Endothelial cell (in vitro differentiated cells): ENCODE measurements at regions not wholly inside any gene's neighbourhood (a gene's known extent, or its start where the extent isn't known, plus 50 kb on each side); places are given as distances from the start of the nearest gene placed in this dataset.
"Not testable (repeated sequence)": the region's sequence is repeated elsewhere in the genome, so short reads cannot be mapped to it uniquely, and the experiment has no call there.

Source experiments
- DNase-seq: peaks from one replicate; pipeline ENCODE4 v3.0.0; 2021; ENCODE audit warnings: low spot score
- H3K27ac Mint-ChIP-seq: one replicate; pipeline ENCODE4 v1.8.0; 2021; ENCODE audit warnings: mixed read lengths, inconsistent platforms; ENCODE audit not compliant: unreplicated experiment
- H3K27me3 Mint-ChIP-seq: one replicate; pipeline ENCODE4 v1.8.0; 2021; ENCODE audit warnings: mild to moderate bottlenecking, moderate library complexity, mixed read lengths, inconsistent platforms; ENCODE audit not compliant: unreplicated experiment
- H3K36me3 Mint-ChIP-seq: one replicate; pipeline ENCODE4 v1.8.0; 2021; ENCODE audit warnings: mild to moderate bottlenecking, low read depth, mixed read lengths, inconsistent platforms; ENCODE audit not compliant: unreplicated experiment
- H3K4me1 Mint-ChIP-seq: one replicate; pipeline ENCODE4 v1.8.0; 2021; ENCODE audit warnings: mild to moderate bottlenecking, mixed read lengths, inconsistent platforms; ENCODE audit not compliant: unreplicated experiment
- H3K4me3 Mint-ChIP-seq: one replicate; pipeline ENCODE4 v1.8.0; 2021; ENCODE audit warnings: mild to moderate bottlenecking, mixed read lengths, inconsistent platforms; ENCODE audit not compliant: unreplicated experiment
- H3K9me3 Mint-ChIP-seq: one replicate; pipeline ENCODE4 v1.8.0; 2021; ENCODE audit warnings: mixed read lengths, inconsistent platforms; ENCODE audit not compliant: unreplicated experiment
- TF ChIP-seq, protein P1 (sequence below): fragments of 200-600 bp; sonication (generic); IDR thresholded peaks from one replicate; pipeline ENCODE4 v1.5.0; 2021; ENCODE audit warnings: antibody characterized with exemption; ENCODE audit not compliant: unreplicated experiment

DNA sequence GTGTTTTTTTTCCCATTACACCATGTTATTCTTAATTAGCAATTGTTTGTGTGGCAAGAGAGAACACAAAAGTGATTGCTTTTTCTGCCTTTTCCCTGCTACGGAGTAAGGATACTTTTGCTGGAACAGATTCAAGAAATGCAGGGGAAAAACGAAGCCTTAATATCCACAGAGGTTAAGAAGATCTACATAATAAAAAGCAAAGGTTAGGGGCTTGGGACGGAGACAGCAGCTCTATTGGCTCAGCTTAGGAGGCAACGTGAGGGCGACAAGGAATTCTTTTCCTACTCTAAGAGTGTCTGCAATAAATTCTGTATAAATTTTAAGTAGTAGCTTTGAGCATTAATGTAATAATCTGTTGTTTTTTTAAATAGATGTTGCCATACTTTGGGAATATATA lies 693.3 kb downstream of the DTWD2 start:
- peaks cover 1% of the 10 kb centered on the region for H3K27me3 Mint-ChIP-seq
- DNase-seq = no peak
- no peaks in the 10 kb centered on the region for H3K9me3 Mint-ChIP-seq
- H3K4me1 Mint-ChIP-seq = no peaks in the 10 kb centered on the region
- no peak overlapping the region for H3K27ac Mint-ChIP-seq
- TF ChIP-seq, protein P1, sequence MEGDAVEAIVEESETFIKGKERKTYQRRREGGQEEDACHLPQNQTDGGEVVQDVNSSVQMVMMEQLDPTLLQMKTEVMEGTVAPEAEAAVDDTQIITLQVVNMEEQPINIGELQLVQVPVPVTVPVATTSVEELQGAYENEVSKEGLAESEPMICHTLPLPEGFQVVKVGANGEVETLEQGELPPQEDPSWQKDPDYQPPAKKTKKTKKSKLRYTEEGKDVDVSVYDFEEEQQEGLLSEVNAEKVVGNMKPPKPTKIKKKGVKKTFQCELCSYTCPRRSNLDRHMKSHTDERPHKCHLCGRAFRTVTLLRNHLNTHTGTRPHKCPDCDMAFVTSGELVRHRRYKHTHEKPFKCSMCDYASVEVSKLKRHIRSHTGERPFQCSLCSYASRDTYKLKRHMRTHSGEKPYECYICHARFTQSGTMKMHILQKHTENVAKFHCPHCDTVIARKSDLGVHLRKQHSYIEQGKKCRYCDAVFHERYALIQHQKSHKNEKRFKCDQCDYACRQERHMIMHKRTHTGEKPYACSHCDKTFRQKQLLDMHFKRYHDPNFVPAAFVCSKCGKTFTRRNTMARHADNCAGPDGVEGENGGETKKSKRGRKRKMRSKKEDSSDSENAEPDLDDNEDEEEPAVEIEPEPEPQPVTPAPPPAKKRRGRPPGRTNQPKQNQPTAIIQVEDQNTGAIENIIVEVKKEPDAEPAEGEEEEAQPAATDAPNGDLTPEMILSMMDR = no peak
- H3K4me3 Mint-ChIP-seq = no peak overlapping the region
- H3K36me3 Mint-ChIP-seq = no peaks in the 10 kb centered on the region

GRCh38 chr5:118293378-118293777 lies 695.0 kb downstream of the DTWD2 start:
- peaks cover 1% of the 10 kb centered on the region for H3K27me3 Mint-ChIP-seq
- no peak overlapping the region for H3K27ac Mint-ChIP-seq
- H3K36me3 Mint-ChIP-seq = no peaks in the 10 kb centered on the region
- no peak for DNase-seq
- TF ChIP-seq, protein P1 = no peak
- H3K4me1 Mint-ChIP-seq = no peaks in the 10 kb centered on the region
- no peaks in the 10 kb centered on the region for H3K9me3 Mint-ChIP-seq
- H3K4me3 Mint-ChIP-seq = no peak overlapping the region

DNA sequence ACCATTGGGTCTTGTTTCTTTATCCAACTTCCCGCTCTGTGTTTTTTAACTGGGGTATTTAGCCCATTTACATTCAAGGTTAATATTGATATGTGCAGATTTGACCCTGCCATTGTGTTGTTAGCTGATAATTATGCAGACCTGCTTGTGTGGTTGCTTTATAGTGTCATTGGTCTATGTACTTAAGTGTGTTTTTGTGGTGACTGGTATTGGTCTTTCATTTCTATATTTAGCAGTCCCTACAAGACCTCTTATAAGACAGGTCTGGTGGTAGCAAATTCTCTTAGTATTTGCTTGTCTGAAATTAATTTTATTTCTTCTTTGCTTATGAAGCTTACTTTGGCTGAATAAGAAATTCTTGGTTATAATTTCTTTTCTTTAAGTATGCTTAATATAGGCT lies 698.1 kb downstream of the DTWD2 start:
- no peak for DNase-seq
- TF ChIP-seq, protein P1 = no peak

DNA sequence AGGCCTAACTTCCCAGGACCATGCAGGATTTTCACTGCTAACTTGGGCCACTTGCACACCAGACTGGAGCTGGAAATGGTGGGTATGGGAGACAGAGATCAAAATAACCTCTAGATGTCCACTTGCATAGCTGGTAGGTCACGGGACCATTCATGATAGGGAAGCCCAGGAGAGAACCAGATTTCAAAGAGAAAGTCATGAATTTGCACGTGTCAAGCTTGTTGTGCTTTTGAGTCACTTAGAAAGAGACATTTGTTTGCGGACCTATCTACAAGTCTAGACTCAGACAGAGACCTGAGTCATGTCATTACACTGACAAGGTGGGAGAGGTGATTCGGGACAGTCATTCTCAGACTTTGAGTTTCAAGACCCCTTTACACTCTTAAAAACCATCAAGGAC lies 704.1 kb downstream of the DTWD2 start:
- not testable (repeated sequence) for H3K27me3 Mint-ChIP-seq, H3K36me3 Mint-ChIP-seq, DNase-seq, H3K9me3 Mint-ChIP-seq, H3K4me3 Mint-ChIP-seq, H3K27ac Mint-ChIP-seq, H3K4me1 Mint-ChIP-seq

More for the DNA sequence above, 698.1 kb downstream of the DTWD2 start:
- no peak overlapping the region for H3K4me3 Mint-ChIP-seq
- H3K27ac Mint-ChIP-seq = no peak overlapping the region
- no peaks in the 10 kb centered on the region for H3K36me3 Mint-ChIP-seq
- peaks cover 3% of the 10 kb centered on the region for H3K27me3 Mint-ChIP-seq
- no peaks in the 10 kb centered on the region for H3K4me1 Mint-ChIP-seq
- no peaks in the 10 kb centered on the region for H3K9me3 Mint-ChIP-seq

GRCh38 chr5:118282480-118283038 lies 705.8 kb downstream of the DTWD2 start:
- H3K9me3 Mint-ChIP-seq, H3K4me3 Mint-ChIP-seq, H3K36me3 Mint-ChIP-seq, H3K27ac Mint-ChIP-seq, H3K4me1 Mint-ChIP-seq, DNase-seq, H3K27me3 Mint-ChIP-seq: not testable (repeated sequence)

- TF ChIP-seq, protein P1 = no peak
- H3K4me3 Mint-ChIP-seq = no peak overlapping the region
- H3K27ac Mint-ChIP-seq = no peak overlapping the region
- no peaks in the 10 kb centered on the region for H3K36me3 Mint-ChIP-seq
- no peaks in the 10 kb centered on the region for H3K27me3 Mint-ChIP-seq
- H3K9me3 Mint-ChIP-seq = no peaks in the 10 kb centered on the region
- peaks cover 3% of the 10 kb centered on the region for H3K4me1 Mint-ChIP-seq
- DNase-seq = no peak
These were observed 708.6 kb downstream of the DTWD2 start for GRCh38 chr5:118279540-118280294.
